PC-3 (cell line): ENCODE measurements at regions not wholly inside any gene's neighbourhood (a gene's known extent, or its start where the extent isn't known, plus 50 kb on each side); places are given as distances from the start of the nearest gene placed in this dataset.

Source experiments
- CTCF ChIP-seq: fragments of 300-600 bp; sonication (generic); conservative IDR thresholded peaks from 2 replicates; pipeline ENCODE4 v1.5.1; 2017; ENCODE audit warnings: antibody characterized with exemption, low read depth, mild to moderate bottlenecking, low read length
- EZH2phosphoT487 ChIP-seq: fragments of 300-600 bp; sonication (generic); IDR thresholded peaks from 2 replicates; pipeline ENCODE4 v1.6.1; 2018; ENCODE audit warnings: mild to moderate bottlenecking, antibody characterized with exemption, low read length, borderline replicate concordance

- TF ChIP-seq EZH2phosphoT487 = no peak
- no peak for TF ChIP-seq CTCF
These were observed 58.8 kb downstream of the CCER1 start for GRCh38 chr12:90896164-90896563.
